CD4-positive, alpha-beta T cell (primary cell): ENCODE measurements at regions not wholly inside any gene's neighbourhood (a gene's known extent, or its start where the extent isn't known, plus 50 kb on each side); places are given as distances from the start of the nearest gene placed in this dataset.
"Not testable (repeated sequence)": the region's sequence is repeated elsewhere in the genome, so short reads cannot be mapped to it uniquely, and the experiment has no call there.

Experiments
- ATAC-seq: fragments of 200-7000 bp; cut with Tn5 transposase; one replicate; pipeline ENCODE4 v1.10.0; 2022; ENCODE audit warnings: mild to moderate bottlenecking; ENCODE audit not compliant: poor library complexity
- CTCF ChIA-PET: fragments of 350-600 bp; sonication (Branson Sonifier 250); formaldehyde crosslinking; loops from one replicate; lab custom pipeline; 2021; ENCODE audit warnings: antibody characterized with exemption, inconsistent platforms; lab: Charles Lee
- POLR2A ChIA-PET: fragments of 350-600 bp; sonication (Branson Sonifier 250); formaldehyde crosslinking; loops from one replicate; lab custom pipeline; 2021; ENCODE audit warnings: antibody characterized with exemption, inconsistent platforms; lab: Charles Lee
- DNase-seq, 14 experiments: peaks; one replicate each; pipeline ENCODE4 v3.0.0-alpha.2; 2013 to 2020; ENCODE audit warnings: mixed read lengths in 2 of 14
- H3K27ac ChIP-seq, 2 donors: one replicate each; pipeline versions ENCODE4 v1.5.1 to v1.7.0; 2013; ENCODE audit warnings: low read length in 2 of 2, low read depth in 1 of 2, mild to moderate bottlenecking in 1 of 2
- H3K27me3 ChIP-seq, 2 experiments: 1 replicate in 1 of 2; 2 replicates in 1 of 2; pipeline versions ENCODE4 v1.6.1 to v1.7.0; 2013; ENCODE audit warnings: low read length in 2 of 2, control low read depth in 1 of 2, mild to moderate bottlenecking in 1 of 2, moderate library complexity in 1 of 2; ENCODE audit not compliant: insufficient read depth in 2 of 2, control insufficient read depth in 1 of 2
- H3K36me3 ChIP-seq: one replicate; pipeline ENCODE4 v1.6.1; 2013; ENCODE audit warnings: low read length, control low read depth; ENCODE audit not compliant: insufficient read depth
- H3K4me1 ChIP-seq: one replicate; pipeline ENCODE4 v1.6.1; 2013; ENCODE audit warnings: low read length, control low read depth; ENCODE audit not compliant: insufficient read depth
- H3K4me3 ChIP-seq: one replicate; pipeline ENCODE4 v1.5.1; 2013; ENCODE audit warnings: mild to moderate bottlenecking, low read length, moderate library complexity
- H3K9me3 ChIP-seq, 2 experiments: 1 replicate in 1 of 2; 2 replicates in 1 of 2; pipeline versions ENCODE4 v1.6.1 to v1.7.0; 2013; ENCODE audit warnings: low read length in 2 of 2, mild to moderate bottlenecking in 2 of 2, control low read depth in 1 of 2, moderate library complexity in 1 of 2; ENCODE audit not compliant: control insufficient read depth in 1 of 2, insufficient read depth in 1 of 2
- H3K27ac Mint-ChIP-seq: one replicate; pipeline ENCODE4 v1.8.0; 2020; ENCODE audit warnings: mixed read lengths
- H3K27me3 Mint-ChIP-seq: one replicate; pipeline ENCODE4 v1.8.0; 2021; ENCODE audit warnings: mixed read lengths
- H3K36me3 Mint-ChIP-seq: one replicate; pipeline ENCODE4 v1.8.0; 2021; ENCODE audit warnings: low read depth, mixed read lengths
- H3K4me1 Mint-ChIP-seq: one replicate; pipeline ENCODE4 v1.8.0; 2021; ENCODE audit warnings: low read depth, mixed read lengths
- H3K4me3 Mint-ChIP-seq: one replicate; pipeline ENCODE4 v1.8.0; 2020; ENCODE audit warnings: mild to moderate bottlenecking, mixed read lengths
- H3K9me3 Mint-ChIP-seq: one replicate; pipeline ENCODE4 v1.8.0; 2020; ENCODE audit warnings: mixed read lengths
- CTCF ChIP-seq: fragments of 200-600 bp; IDR thresholded peaks from one replicate; pipeline ENCODE4 v1.8.0; 2022; ENCODE audit warnings: antibody characterized with exemption, mild to moderate bottlenecking
- intact Hi-C, 2 experiments: fragments of 100-400 bp; cut with DNase I in 1 of 2; cut with micrococcal nuclease in 1 of 2; formaldehyde crosslinking; loops; one replicate each; pipeline versions ENCODE4 v1.15.1 to v1.9.0; 2023 to 2025; cut with DNase I, micrococcal nuclease

GRCh38 chr10:27349987-27350386 is 109.4 kb upstream of the ACBD5 start:
- Histone ChIP-seq H3K36me3 (no peaks in the 10 kb centered on the region), H3K27me3 (peaks cover 0 to 3% of the 10 kb centered on the region in 2 experiments), H3K27ac (no peak overlapping the region), H3K4me1 (no peaks in the 10 kb centered on the region), H3K9me3 (no peaks in the 10 kb centered on the region), H3K4me3 (no peak overlapping the region)
- Mint-ChIP-seq H3K27me3 (peaks cover 28% of the 10 kb centered on the region), H3K36me3 (no peaks in the 10 kb centered on the region), H3K27ac (no peak overlapping the region), H3K4me1 (peaks cover 5% of the 10 kb centered on the region), H3K4me3 (no peak overlapping the region), H3K9me3 (no peaks in the 10 kb centered on the region)
- ChIA-PET POLR2A (interaction anchor here (1.8 kb wide), 1 partner anchor 11 kb away, joined by 4 read pairs; no protein-coding TSS in a partner anchor), CTCF (no interaction called here)
- DNase-seq: no peak
- ATAC-seq: no peak
- TF ChIP-seq CTCF: no peak
- intact Hi-C loops: no loop called here

- peaks cover 28% of the 10 kb centered on the region for H3K27me3 Mint-ChIP-seq
- CTCF ChIA-PET, POLR2A ChIA-PET, H3K27me3 ChIP-seq, H3K27ac Mint-ChIP-seq, H3K36me3 ChIP-seq, H3K9me3 Mint-ChIP-seq, H3K9me3 ChIP-seq, H3K36me3 Mint-ChIP-seq, DNase-seq, H3K4me1 ChIP-seq, H3K4me3 Mint-ChIP-seq, H3K4me1 Mint-ChIP-seq, H3K27ac ChIP-seq, H3K4me3 ChIP-seq, intact Hi-C loops, ATAC-seq: not testable (repeated sequence)
Observed at GRCh38 chr10:27347827-27348207, 107.2 kb upstream of the ACBD5 start.

GRCh38 chr10:27345455-27345920 is 104.9 kb upstream of the ACBD5 start:
- Histone ChIP-seq H3K4me1 (no peaks in the 10 kb centered on the region), H3K36me3 (no peaks in the 10 kb centered on the region), H3K4me3 (no peak overlapping the region), H3K27ac (no peak overlapping the region), H3K27me3 (peaks cover 0 to 6% of the 10 kb centered on the region in 2 experiments), H3K9me3 (no peaks in the 10 kb centered on the region)
- no peak overlapping the region for H3K4me3 Mint-ChIP-seq
- H3K9me3 Mint-ChIP-seq: no peaks in the 10 kb centered on the region
- no peak for ATAC-seq
- H3K27ac Mint-ChIP-seq: no peak overlapping the region
- peaks cover 15% of the 10 kb centered on the region for H3K27me3 Mint-ChIP-seq
- H3K36me3 Mint-ChIP-seq: no peaks in the 10 kb centered on the region
- no peak for TF ChIP-seq CTCF
- no peak for DNase-seq
- H3K4me1 Mint-ChIP-seq: no peaks in the 10 kb centered on the region
- ChIA-PET CTCF (interaction anchor here (0.6 to 1.7 kb wide), 2 partner anchors 12 to 299 kb away, joined by 3 to 4 read pairs; no protein-coding TSS in a partner anchor), POLR2A (no interaction called here)
- intact Hi-C loops: no loop called here
